T-cell (primary cell): ENCODE measurements at regions not wholly inside any gene's neighbourhood (a gene's known extent, or its start where the extent isn't known, plus 50 kb on each side); places are given as distances from the start of the nearest gene placed in this dataset.
A peak's percentile ranks its signal among the peaks of the same experiment; 100 is the strongest.

Experiments used
- ATAC-seq, 4 experiments: fragments of 200-7000 bp in 3 of 4; fragments of 150-1000 bp in 1 of 4; cut with Tn5 transposase; replicated peaks in 1 of 4; 1 replicate in 3 of 4; 2 replicates in 1 of 4; pipeline ENCODE4 v1.10.0; 2021; ENCODE audit warnings: moderate library complexity in 3 of 4, mild to moderate bottlenecking in 2 of 4, moderate number of reproducible peaks in 1 of 4
- CTCF ChIA-PET, 2 donors: fragments of 300-600 bp; sonication (Branson Sonifier 250); formaldehyde crosslinking; loops; one replicate each; lab custom pipeline; 2022; ENCODE audit warnings: antibody characterized with exemption in 2 of 2; lab: Charles Lee
- POLR2A ChIA-PET, 2 donors: fragments of 300-600 bp; sonication (Branson Sonifier 250); formaldehyde crosslinking; loops; one replicate each; lab custom pipeline; 2022; ENCODE audit warnings: antibody characterized with exemption in 2 of 2; lab: Charles Lee
- DNase-seq, 35 experiments: peaks; one replicate each; pipeline versions ENCODE4 v3.0.0 to v3.0.0-alpha.2; 2013 to 2023
- H3K27ac ChIP-seq: one replicate; pipeline ENCODE4 v1.5.1; 2013; ENCODE audit warnings: low read length
- H3K27me3 ChIP-seq, 2 experiments: replicated peaks in 1 of 2; 1 replicate in 1 of 2; 2 replicates in 1 of 2; pipeline versions ENCODE4 v1.6.1 to v1.7.0; 2013; ENCODE audit warnings: low read length in 1 of 2, mixed read lengths in 1 of 2; ENCODE audit not compliant: control insufficient read depth in 2 of 2, insufficient read depth in 2 of 2; ENCODE audit errors: extremely low read depth in 1 of 2
- H3K36me3 ChIP-seq, 2 donors: 1 replicate in 1 of 2; 2 replicates in 1 of 2; pipeline versions ENCODE4 v1.6.1 to v1.7.0; 2013; ENCODE audit warnings: low read length in 1 of 2; ENCODE audit not compliant: control insufficient read depth in 2 of 2, insufficient read depth in 1 of 2; ENCODE audit errors: extremely low read depth in 1 of 2
- H3K4me1 ChIP-seq, 2 experiments: 1 replicate in 1 of 2; 2 replicates in 1 of 2; pipeline versions ENCODE4 v1.6.1 to v1.7.0; 2013; ENCODE audit warnings: low read length in 2 of 2, mixed read lengths in 1 of 2; ENCODE audit not compliant: insufficient read depth in 2 of 2, control insufficient read depth in 1 of 2; ENCODE audit errors: extremely low read depth in 1 of 2
- H3K4me3 ChIP-seq, 2 donors: 1 replicate in 1 of 2; 2 replicates in 1 of 2; pipeline versions ENCODE4 v1.5.1 to v1.7.0; 2013; ENCODE audit warnings: mild to moderate bottlenecking in 2 of 2, low read length in 1 of 2, moderate library complexity in 1 of 2; ENCODE audit not compliant: control insufficient read depth in 1 of 2; ENCODE audit errors: extremely low read depth in 1 of 2
- H3K9me3 ChIP-seq: 2 replicates; pipeline ENCODE4 v1.7.0; 2013
- H3K27ac Mint-ChIP-seq, 2 donors: one replicate each; pipeline ENCODE4 v1.8.0; 2020 to 2021; ENCODE audit warnings: mild to moderate bottlenecking in 2 of 2, mixed read lengths in 2 of 2
- H3K27me3 Mint-ChIP-seq, 2 donors: one replicate each; pipeline ENCODE4 v1.8.0; 2021 to 2022; ENCODE audit warnings: mixed read lengths in 2 of 2
- H3K36me3 Mint-ChIP-seq: one replicate; pipeline ENCODE4 v1.8.0; 2021; ENCODE audit warnings: mixed read lengths
- H3K4me1 Mint-ChIP-seq, 3 donors: one replicate each; pipeline ENCODE4 v1.8.0; 2020 to 2022; ENCODE audit warnings: mixed read lengths in 3 of 3, mild to moderate bottlenecking in 1 of 3
- H3K4me3 Mint-ChIP-seq, 3 donors: one replicate each; pipeline ENCODE4 v1.8.0; 2020 to 2022; ENCODE audit warnings: mild to moderate bottlenecking in 3 of 3, mixed read lengths in 3 of 3, moderate library complexity in 3 of 3
- H3K9me3 Mint-ChIP-seq, 3 donors: one replicate each; pipeline ENCODE4 v1.8.0; 2020 to 2022; ENCODE audit warnings: mixed read lengths in 3 of 3
- WGBS: methylation state at CpG from one replicate; pipeline ENCODE4 v1.1.5; 2013; ENCODE audit warnings: missing lambda C conversion rate; ENCODE audit not compliant: insufficient coverage; 5-methylcytosine and 5-hydroxymethylcytosine counted together

DNA sequence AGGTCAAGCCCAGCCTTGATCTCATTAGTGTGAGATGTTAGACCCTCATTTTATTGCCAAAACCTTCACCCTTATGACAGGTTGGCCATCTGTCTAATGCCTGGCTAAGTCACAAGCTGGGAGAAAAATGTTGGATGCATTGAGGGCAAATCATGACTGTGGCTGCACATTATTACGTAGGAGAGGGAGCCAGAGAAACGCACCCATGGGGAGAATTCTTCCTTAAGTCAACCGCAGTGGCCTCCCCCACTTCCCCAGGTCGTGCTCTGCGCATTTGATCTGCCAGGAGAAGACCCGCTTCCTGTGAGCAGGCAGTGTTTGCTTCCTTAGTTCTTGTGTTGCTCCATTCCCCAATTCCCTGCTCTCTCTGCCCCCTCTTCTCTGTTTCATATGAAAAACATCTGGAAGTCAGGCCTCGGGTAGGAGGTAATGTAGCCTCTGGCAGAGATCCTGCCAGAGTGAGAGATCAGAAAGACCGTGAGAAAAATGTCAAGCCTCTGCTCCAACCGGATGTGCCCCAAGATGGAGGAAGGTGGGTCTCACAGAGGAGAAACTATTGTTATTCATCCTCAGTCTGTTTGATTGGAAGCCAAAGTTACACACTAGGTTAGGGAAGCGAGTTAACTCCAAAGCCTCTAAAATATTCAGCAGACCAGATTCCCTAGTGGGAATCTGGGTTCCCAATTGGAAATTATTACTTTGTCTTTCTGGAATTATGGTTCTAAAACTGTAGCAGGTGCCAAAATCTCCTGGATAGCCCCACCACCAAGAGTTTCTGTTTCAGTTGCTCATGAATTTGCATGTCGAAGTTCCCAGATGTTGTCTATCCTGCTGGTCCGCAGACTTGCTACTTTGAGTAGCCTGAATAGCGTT lies 144.3 kb upstream of the PELI1 start:
- no peak overlapping the region for H3K4me3 ChIP-seq
- peaks cover 0 to 6% of the 10 kb centered on the region in 2 experiments for H3K4me1 ChIP-seq
- H3K4me1 Mint-ChIP-seq, result no peaks in the 10 kb centered on the region
- H3K36me3 ChIP-seq, result no peaks in the 10 kb centered on the region
- H3K4me3 Mint-ChIP-seq, result no peak overlapping the region
- no peak overlapping the region for H3K27ac ChIP-seq
- CTCF ChIA-PET, result no interaction called here
- H3K9me3 Mint-ChIP-seq, result no peaks in the 10 kb centered on the region
- peaks cover 0 to 4% of the 10 kb centered on the region in 2 experiments for H3K27me3 ChIP-seq
- ATAC-seq, result no peak
- POLR2A ChIA-PET, result no interaction called here
- H3K36me3 Mint-ChIP-seq, result no peaks in the 10 kb centered on the region
- no peak for DNase-seq
- no peaks in the 10 kb centered on the region for H3K27me3 Mint-ChIP-seq
- 94% methylated on average over 8 of the region's 13 CpGs for WGBS
- no peaks in the 10 kb centered on the region for H3K9me3 ChIP-seq
- no peak overlapping the region for H3K27ac Mint-ChIP-seq

DNA sequence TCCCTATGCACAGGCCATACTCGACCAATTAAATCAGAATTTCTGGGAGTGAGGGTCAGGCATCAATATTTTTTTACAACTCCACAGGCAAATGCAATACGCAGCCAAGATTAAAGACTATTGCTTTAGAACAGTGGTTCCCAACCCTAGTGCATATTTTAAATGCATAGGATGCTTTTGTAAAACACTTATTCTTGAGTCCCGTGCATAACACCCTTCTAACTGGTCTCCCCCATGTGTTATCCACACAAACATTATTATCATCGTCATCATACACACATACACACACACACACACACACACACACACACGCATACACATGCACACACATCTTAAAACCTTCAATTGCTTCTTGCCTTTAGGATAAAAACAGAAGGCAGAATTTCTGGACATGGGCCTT lies 145.0 kb upstream of the PELI1 start:
- no peaks in the 10 kb centered on the region for H3K36me3 ChIP-seq
- H3K4me3 ChIP-seq, result no peak overlapping the region
- H3K9me3 Mint-ChIP-seq, result no peaks in the 10 kb centered on the region
- no peak overlapping the region for H3K27ac ChIP-seq
- WGBS, result 100% methylated on average over 1 of the region's 5 CpGs
- no peaks in the 10 kb centered on the region for H3K9me3 ChIP-seq
- H3K4me1 Mint-ChIP-seq, result no peaks in the 10 kb centered on the region
- no peak overlapping the region for H3K4me3 Mint-ChIP-seq
- ATAC-seq, result no peak
- no peak overlapping the region for H3K27ac Mint-ChIP-seq
- H3K36me3 Mint-ChIP-seq, result no peaks in the 10 kb centered on the region
- H3K27me3 ChIP-seq, result peaks cover 0 to 4% of the 10 kb centered on the region in 2 experiments
- POLR2A ChIA-PET, result no interaction called here
- no peak for DNase-seq
- H3K4me1 ChIP-seq, result no peaks in the 10 kb centered on the region
- CTCF ChIA-PET, result no interaction called here
- H3K27me3 Mint-ChIP-seq, result no peaks in the 10 kb centered on the region

DNA sequence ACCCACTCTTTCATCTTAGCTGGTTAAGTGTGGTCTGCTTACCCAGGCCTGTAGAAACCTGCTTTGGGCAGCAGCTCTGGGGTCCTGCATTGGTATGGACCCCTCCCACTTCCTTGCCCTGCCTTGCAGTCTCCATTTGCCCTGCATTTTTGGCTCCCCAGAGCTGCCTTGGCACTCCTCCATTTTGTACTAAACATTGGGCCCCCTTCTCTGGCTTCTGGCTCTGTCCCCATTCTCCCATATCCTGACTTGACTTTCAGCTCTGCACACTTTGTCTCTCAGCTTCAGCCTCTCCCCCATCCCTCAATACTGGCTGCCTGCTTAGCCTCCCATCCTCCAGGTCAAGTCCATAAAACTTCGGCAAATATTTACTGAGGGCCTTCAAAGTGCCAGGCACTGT lies 145.5 kb upstream of the PELI1 start:
- Histone ChIP-seq H3K9me3 (no peaks in the 10 kb centered on the region), H3K4me3 (no peak overlapping the region), H3K4me1 (no peaks in the 10 kb centered on the region), H3K36me3 (no peaks in the 10 kb centered on the region), H3K27me3 (peaks cover 0 to 4% of the 10 kb centered on the region in 2 experiments), H3K27ac (no peak overlapping the region)
- POLR2A ChIA-PET, result no interaction called here
- Mint-ChIP-seq H3K36me3 (no peaks in the 10 kb centered on the region), H3K4me3 (no peak overlapping the region), H3K4me1 (no peaks in the 10 kb centered on the region), H3K27ac (no peak overlapping the region), H3K27me3 (no peaks in the 10 kb centered on the region), H3K9me3 (no peaks in the 10 kb centered on the region)
- CTCF ChIA-PET, result no interaction called here
- no peak for ATAC-seq
- no CpG with 5 or more reads among the region's 1 CpG for WGBS
- DNase-seq, result no peak

DNA sequence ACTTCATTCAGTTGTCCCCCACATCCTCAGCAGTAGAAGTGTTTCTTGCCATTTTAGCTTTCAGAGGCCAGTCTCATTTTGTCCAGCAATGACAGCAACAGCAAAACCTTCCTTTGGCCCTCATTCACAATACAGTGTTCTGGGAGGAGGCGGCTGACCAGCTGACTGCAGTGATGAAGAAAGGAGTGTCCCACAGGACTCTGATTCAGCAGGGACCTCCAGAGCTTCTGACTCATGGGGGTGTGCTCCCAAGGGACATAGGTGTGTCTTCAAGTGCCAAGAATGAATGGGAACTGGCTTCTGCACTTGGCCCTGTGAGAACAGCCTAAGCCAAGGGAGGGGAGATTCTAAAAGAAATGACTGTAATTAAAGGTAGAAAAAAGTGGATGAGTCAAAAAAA lies 147.0 kb upstream of the PELI1 start:
- ChIA-PET CTCF (interaction anchor here in 1 of 2 donors (0.6 kb wide), 1 partner anchor 263 kb away, joined by 3 read pairs; no protein-coding TSS in a partner anchor), POLR2A (interaction anchor here in 1 of 2 donors (0.6 kb wide), 1 partner anchor 190 kb away, joined by 3 read pairs; no protein-coding TSS in a partner anchor)
- Histone ChIP-seq H3K9me3 (no peaks in the 10 kb centered on the region), H3K27me3 (peaks cover 0 to 4% of the 10 kb centered on the region in 2 experiments), H3K4me1 (no peaks in the 10 kb centered on the region), H3K27ac (no peak overlapping the region), H3K4me3 (no peak overlapping the region), H3K36me3 (no peaks in the 10 kb centered on the region)
- H3K36me3 Mint-ChIP-seq, result no peaks in the 10 kb centered on the region
- ATAC-seq (no peak), DNase-seq (no peak)
- no peak overlapping the region for H3K4me3 Mint-ChIP-seq
- peaks cover 6 to 10% (median 10%) of the 10 kb centered on the region in 3 donors for H3K4me1 Mint-ChIP-seq
- H3K27ac Mint-ChIP-seq, result no peak overlapping the region
- H3K27me3 Mint-ChIP-seq, result no peaks in the 10 kb centered on the region
- no peaks in the 10 kb centered on the region for H3K9me3 Mint-ChIP-seq
- WGBS, result no CpG with 5 or more reads among the region's 1 CpG

DNA sequence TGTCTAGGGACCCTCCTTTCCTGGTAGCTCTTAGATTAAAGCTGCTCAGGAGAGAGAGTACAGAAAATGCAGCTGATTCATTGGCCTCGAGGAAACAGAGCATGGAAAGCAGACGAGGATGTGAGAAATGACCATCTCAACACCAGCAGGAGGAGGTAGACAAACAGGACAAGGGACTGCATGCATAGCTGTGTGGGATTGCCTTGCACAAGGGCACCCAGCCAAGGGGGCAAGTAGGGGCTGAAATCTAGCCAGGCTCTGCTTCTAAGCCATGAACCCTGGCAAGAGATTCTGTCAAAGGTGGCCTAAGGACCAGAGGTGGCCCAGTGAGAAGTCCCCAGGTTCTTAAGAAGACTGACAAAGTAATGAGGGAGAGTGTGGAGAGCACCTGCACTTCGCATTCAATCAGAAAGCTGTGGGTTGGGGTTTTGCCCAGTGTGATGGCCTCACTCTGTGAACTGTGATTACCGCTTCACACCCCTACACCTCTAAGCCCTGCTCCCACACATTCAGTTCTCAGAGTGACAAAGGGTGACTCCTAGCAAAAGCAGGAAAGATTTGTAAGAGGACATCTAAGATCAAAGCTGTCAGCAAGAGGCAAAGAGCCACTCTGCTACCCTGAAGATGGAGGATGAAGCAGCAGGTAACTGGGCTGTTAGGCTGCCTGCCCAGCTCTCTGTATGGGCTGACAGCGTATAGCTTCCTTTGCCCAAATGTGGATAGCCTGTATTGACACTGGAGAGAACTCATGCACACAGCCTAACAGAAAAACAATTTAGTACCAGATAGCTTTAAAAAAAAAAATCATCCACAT lies 151.3 kb upstream of the PELI1 start:
- ChIA-PET CTCF (interaction anchor here in 1 of 2 donors (0.8 kb wide), 1 partner anchor 86 kb away, joined by 3 read pairs; no protein-coding TSS in a partner anchor), POLR2A (interaction anchor here (0.6 to 1.3 kb wide), 3 partner anchors 81 to 653 kb away, joined by 3 to 4 read pairs (median 4); no protein-coding TSS in a partner anchor)
- Mint-ChIP-seq H3K9me3 (no peaks in the 10 kb centered on the region), H3K36me3 (no peaks in the 10 kb centered on the region), H3K4me1 (peaks cover 9 to 17% (median 11%) of the 10 kb centered on the region in 3 donors), H3K27ac (peak overlapping the region in 1 of 2 donors; percentile 23), H3K27me3 (peaks cover 0 to 4% of the 10 kb centered on the region in 2 donors), H3K4me3 (no peak overlapping the region)
- DNase-seq (no peak), ATAC-seq (no peak)
- H3K9me3 ChIP-seq, result no peaks in the 10 kb centered on the region
- H3K4me1 ChIP-seq, result no peaks in the 10 kb centered on the region
- H3K27ac ChIP-seq, result no peak overlapping the region
- no peaks in the 10 kb centered on the region for H3K27me3 ChIP-seq
- no peak overlapping the region for H3K4me3 ChIP-seq
- 55% methylated on average over 3 of the region's 5 CpGs for WGBS
- H3K36me3 ChIP-seq, result no peaks in the 10 kb centered on the region

DNA sequence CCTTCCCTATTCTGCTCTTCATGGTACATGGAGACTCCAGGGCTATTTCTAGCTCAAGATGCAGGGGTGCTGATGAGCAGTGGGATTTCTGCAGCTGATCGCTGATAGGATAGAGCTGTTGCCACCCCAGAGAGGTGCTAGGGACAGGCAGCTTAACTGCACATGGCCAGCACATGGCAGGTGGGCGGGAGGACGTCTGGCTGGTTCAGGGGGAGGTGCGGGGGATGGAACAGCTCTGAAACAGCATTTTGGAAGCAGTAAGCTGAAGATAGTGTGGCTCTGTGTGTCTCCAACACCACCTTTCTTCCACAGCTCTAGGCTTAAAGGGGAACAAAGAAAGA lies 151.9 kb upstream of the PELI1 start:
- Histone ChIP-seq H3K36me3 (no peaks in the 10 kb centered on the region), H3K4me1 (no peaks in the 10 kb centered on the region), H3K9me3 (no peaks in the 10 kb centered on the region), H3K27me3 (no peaks in the 10 kb centered on the region), H3K4me3 (no peak overlapping the region), H3K27ac (no peak overlapping the region)
- no peaks in the 10 kb centered on the region for H3K9me3 Mint-ChIP-seq
- peak overlapping the region in 1 of 2 donors; percentile 46 for H3K27ac Mint-ChIP-seq
- no peak overlapping the region for H3K4me3 Mint-ChIP-seq
- 75% methylated on average over 1 of the region's 4 CpGs for WGBS
- ATAC-seq, result no peak
- H3K36me3 Mint-ChIP-seq, result no peaks in the 10 kb centered on the region
- DNase-seq, result no peak
- peaks cover 9 to 17% (median 11%) of the 10 kb centered on the region in 3 donors for H3K4me1 Mint-ChIP-seq
- POLR2A ChIA-PET, result interaction anchor here (0.6 to 1.3 kb wide), 3 partner anchors 82 to 653 kb away, joined by 3 to 4 read pairs (median 4); no protein-coding TSS in a partner anchor
- CTCF ChIA-PET, result interaction anchor here in 1 of 2 donors (0.8 kb wide), 1 partner anchor 85 kb away, joined by 3 read pairs; no protein-coding TSS in a partner anchor
- H3K27me3 Mint-ChIP-seq, result peaks cover 0 to 4% of the 10 kb centered on the region in 2 donors
